GM10248 (cell line): ENCODE measurements at regions not wholly inside any gene's neighbourhood (a gene's known extent, or its start where the extent isn't known, plus 50 kb on each side); places are given as distances from the start of the nearest gene placed in this dataset.
"Not testable (repeated sequence)": the region's sequence is repeated elsewhere in the genome, so short reads cannot be mapped to it uniquely, and the experiment has no call there.

Experiments used
- CTCF ChIA-PET: fragments of 300-600 bp; sonication (Branson Sonifier 250); formaldehyde crosslinking; extraction: SDS; loops from one replicate; lab custom pipeline; 2021; ENCODE audit warnings: antibody characterized with exemption; lab: Yijun Ruan, JAX
- POLR2A ChIA-PET: fragments of 350-650 bp; sonication (Branson Sonifier 250); formaldehyde crosslinking; extraction: SDS; loops from one replicate; lab custom pipeline; 2020; ENCODE audit warnings: antibody characterized with exemption; lab: Yijun Ruan, JAX
- DNase-seq: peaks from one replicate; pipeline ENCODE4 v3.0.0; 2012; ENCODE audit errors: extremely low spot score
- TF ChIP-seq, protein P1 (sequence below): IDR thresholded peaks from 2 replicates; pipeline ENCODE4 v1.5.1; 2012; ENCODE audit warnings: mild to moderate bottlenecking, low read depth; ENCODE audit errors: extremely low read depth, missing control alignments, control extremely low read depth

DNA sequence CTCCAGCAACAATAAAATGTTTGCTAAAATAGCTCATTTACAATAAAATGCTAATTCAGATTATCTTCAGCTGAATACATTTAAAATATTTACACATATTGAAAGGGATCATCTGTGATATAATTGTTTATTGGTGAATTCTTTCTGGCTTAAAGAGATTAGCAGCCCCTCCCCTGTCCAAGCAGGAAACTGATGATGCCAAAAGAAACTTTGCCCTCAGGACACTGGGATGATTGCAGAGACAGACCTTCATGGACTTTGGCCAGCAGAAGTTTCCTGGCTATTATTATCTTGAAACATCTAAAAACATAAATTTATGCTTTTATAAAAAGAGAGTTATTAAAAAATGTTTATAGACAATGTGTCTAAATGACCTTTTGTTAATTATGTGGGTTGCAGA lies 764.9 kb upstream of the MBL2 start:
- POLR2A ChIA-PET = no interaction called here
- no peak for DNase-seq
- CTCF ChIA-PET = no interaction called here
- TF ChIP-seq, protein P1, sequence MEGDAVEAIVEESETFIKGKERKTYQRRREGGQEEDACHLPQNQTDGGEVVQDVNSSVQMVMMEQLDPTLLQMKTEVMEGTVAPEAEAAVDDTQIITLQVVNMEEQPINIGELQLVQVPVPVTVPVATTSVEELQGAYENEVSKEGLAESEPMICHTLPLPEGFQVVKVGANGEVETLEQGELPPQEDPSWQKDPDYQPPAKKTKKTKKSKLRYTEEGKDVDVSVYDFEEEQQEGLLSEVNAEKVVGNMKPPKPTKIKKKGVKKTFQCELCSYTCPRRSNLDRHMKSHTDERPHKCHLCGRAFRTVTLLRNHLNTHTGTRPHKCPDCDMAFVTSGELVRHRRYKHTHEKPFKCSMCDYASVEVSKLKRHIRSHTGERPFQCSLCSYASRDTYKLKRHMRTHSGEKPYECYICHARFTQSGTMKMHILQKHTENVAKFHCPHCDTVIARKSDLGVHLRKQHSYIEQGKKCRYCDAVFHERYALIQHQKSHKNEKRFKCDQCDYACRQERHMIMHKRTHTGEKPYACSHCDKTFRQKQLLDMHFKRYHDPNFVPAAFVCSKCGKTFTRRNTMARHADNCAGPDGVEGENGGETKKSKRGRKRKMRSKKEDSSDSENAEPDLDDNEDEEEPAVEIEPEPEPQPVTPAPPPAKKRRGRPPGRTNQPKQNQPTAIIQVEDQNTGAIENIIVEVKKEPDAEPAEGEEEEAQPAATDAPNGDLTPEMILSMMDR = no peak

DNA sequence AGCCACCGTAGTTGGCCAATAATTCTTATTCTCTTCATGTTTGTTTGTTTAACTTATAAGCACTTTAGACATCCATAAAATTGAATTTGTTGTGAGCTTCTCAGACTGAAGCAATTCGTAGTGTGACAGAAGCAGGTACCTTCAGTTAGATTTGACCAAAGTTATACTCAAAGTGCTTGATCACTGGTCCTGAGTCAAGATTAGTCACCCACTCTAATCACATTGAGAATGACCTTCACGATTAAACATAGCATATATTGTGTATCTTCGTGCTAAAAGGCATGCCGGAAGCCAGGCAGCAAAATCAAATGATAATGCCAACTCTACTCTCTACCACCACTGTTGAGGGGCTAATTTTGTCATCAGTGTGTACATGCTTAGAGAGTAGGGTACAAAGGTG lies 763.7 kb upstream of the MBL2 start:
- TF ChIP-seq, protein P1 = no peak
- CTCF ChIA-PET = no interaction called here
- POLR2A ChIA-PET = no interaction called here
- no peak for DNase-seq

DNA sequence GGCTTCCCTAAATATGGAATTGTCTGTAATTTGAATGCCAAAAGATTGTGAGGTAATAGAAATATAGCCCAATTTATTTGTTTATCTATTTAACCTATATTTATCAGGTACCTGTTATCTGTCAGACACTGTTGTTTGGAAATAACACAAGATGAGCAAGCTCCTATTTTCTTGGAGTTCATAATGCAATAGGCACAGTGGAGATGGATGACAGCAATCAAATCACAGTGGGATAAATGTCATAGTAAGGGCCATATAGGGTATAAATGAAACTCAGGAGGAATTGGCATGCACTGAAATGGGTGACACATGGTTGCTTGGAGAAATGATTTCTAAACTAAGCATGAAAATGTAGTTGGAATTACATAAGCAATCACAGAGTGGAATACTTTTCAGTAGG lies 761.8 kb upstream of the MBL2 start:
- DNase-seq = no peak
- POLR2A ChIA-PET = no interaction called here
- TF ChIP-seq, protein P1 = no peak
- CTCF ChIA-PET = interaction anchor here (1.2 kb wide), 1 partner anchor 15 kb away, joined by 3 read pairs; no protein-coding TSS in a partner anchor

DNA sequence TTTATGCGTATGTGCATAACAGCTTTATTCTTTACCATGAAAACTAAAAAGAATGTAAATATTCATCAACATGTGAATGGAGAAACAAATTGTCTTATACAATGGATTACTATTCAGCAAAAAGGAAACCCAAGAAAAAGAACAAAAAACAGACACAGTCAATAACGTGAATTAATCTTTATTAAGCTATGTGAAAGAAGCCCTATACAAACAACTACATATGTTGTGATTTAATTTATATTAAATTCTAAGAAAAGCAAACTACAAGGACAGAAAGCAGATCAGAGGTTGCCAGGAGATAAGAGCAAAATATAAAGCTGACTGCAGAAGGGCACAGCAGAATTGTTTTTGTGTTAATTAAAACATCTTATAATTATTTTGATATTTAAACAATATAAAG lies 756.4 kb upstream of the MBL2 start:
- CTCF ChIA-PET = interaction anchor here (1.1 kb wide), 1 partner anchor 9 kb away, joined by 3 read pairs; no protein-coding TSS in a partner anchor
- POLR2A ChIA-PET = no interaction called here
- TF ChIP-seq, protein P1 = no peak
- DNase-seq = no peak

DNA sequence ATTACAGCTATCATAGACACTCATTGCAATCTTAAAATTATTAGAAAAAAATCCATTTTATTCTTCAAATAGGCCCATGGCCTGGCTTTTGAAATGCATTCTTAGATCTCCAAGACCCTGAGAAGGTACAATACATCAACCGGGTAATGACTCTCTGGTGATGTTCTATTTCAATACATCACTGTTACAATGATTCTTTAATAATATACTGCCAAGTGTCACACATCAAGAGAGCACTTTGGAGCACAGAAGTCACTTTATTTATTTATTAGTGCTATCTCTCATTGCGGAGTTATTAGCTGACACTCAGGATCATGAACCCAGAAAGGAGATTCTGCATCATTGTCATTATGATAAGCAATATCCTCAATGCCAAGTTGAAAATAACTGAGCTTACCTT lies 748.5 kb upstream of the MBL2 start:
- POLR2A ChIA-PET = no interaction called here
- CTCF ChIA-PET = interaction anchor here (1.2 kb wide), 1 partner anchor 8 kb away, joined by 3 read pairs; no protein-coding TSS in a partner anchor
- no peak for DNase-seq
- TF ChIP-seq, protein P1 = no peak

DNA sequence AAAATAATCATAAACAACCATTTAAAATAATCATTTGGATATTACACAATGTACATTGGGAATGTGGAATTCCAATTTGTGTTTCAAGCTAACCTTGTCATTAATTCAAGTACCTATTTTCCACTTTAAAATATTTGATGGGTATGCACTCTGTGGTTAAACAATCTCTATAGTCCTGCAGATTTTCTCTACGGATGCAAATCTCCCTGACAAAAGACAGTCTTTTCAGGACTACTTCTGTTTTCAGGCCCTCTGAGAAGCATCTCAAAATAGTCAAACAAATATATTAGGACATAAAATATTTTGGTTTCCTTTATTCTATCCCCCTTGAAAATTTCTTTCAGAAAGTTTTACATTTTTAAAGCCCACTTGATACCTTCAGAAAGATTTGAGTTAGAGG lies 735.6 kb upstream of the MBL2 start:
- TF ChIP-seq, protein P1 = no peak
- CTCF ChIA-PET = no interaction called here
- POLR2A ChIA-PET = no interaction called here
- no peak for DNase-seq

DNA sequence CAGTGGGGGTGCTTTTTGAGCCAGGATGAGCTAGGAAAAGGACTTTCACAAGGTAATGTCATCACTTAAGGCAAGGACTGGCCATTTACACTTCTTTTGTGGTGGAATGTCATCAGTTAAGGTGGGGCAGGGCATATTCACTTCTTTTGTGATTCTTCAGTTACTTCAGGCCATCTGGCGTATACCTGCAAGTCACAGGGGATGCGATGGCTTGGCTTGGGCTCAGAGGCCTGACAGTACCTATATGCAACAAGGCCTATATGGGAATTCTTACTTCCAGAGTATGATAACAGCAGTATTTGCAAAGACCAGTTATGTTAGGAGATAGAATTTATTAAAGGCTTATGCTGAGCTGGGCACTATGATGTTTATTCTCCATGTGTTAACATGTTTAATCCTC lies 731.9 kb upstream of the MBL2 start:
- POLR2A ChIA-PET, DNase-seq, CTCF ChIA-PET: not testable (repeated sequence)
